ENCODE measurements at regions not wholly inside any gene's neighbourhood (a gene's known extent, or its start where the extent isn't known, plus 50 kb on each side); places are given as distances from the start of the nearest gene placed in this dataset.
"Not testable (repeated sequence)": the region's sequence is repeated elsewhere in the genome, so short reads cannot be mapped to it uniquely, and the experiment has no call there.

- WGBS, 2 donors (ENCODE audit: low coverage in 1 of 2), result 91 to 92% methylated on average over 1 of the region's 1 CpG
- no peaks in the 10 kb centered on the region for H3K27me3 ChIP-seq
- H3K27ac ChIP-seq, result no peak overlapping the region
- intact Hi-C loops (cut with DNase I; ENCODE audit: low total_unique reads) (no loop called here), in situ Hi-C loops (cut with MboI; ENCODE audit: low pct_ligation_motif_present in 1 of 4, low pct_unique_long_range_greater_than_20kb in 1 of 4, low sequenced_read_pairs in 3 of 4) (loop anchor here (25.0 kb wide), 3 partner anchors 346 to 954 kb away; no protein-coding TSS in a partner anchor)
- no peaks in the 10 kb centered on the region for H3K36me3 ChIP-seq
- H3K4me3 ChIP-seq, result no peak overlapping the region
- TF ChIP-seq EP300 (IDR thresholded peaks at IDR 0.05; ENCODE audit: low read depth) (no peak), CTCF (IDR thresholded peaks at IDR 0.05) (no peak), POLR2A (IDR thresholded peaks at IDR 0.05) (no peak), POLR2AphosphoS5 (IDR thresholded peaks at IDR 0.05) (no peak)
- no peak for DNase-seq
- no peaks in the 10 kb centered on the region for H3K4me1 ChIP-seq
- no peaks in the 10 kb centered on the region for H3K9me3 ChIP-seq
Observed at GRCh38 chr5:39933061-39933460, 508.3 kb upstream of the DAB2 start.

- WGBS, 2 donors (ENCODE audit: low coverage in 1 of 2), result 75 to 92% methylated on average over 6 of the region's 6 CpGs
- intact Hi-C loops (cut with DNase I; ENCODE audit: low total_unique reads) (no loop called here), in situ Hi-C loops (cut with MboI; ENCODE audit: low pct_ligation_motif_present in 1 of 4, low pct_unique_long_range_greater_than_20kb in 1 of 4, low sequenced_read_pairs in 3 of 4) (loop anchor here (25.0 kb wide), 3 partner anchors 341 to 959 kb away; no protein-coding TSS in a partner anchor)
- H3K27ac ChIP-seq, result no peak overlapping the region
- no peak for DNase-seq
- H3K9me3 ChIP-seq, result no peaks in the 10 kb centered on the region
- H3K4me3 ChIP-seq, result no peak overlapping the region
- no peaks in the 10 kb centered on the region for H3K4me1 ChIP-seq
- TF ChIP-seq POLR2AphosphoS5 (IDR thresholded peaks at IDR 0.05) (no peak), CTCF (IDR thresholded peaks at IDR 0.05) (no peak), POLR2A (IDR thresholded peaks at IDR 0.05) (no peak)
- H3K36me3 ChIP-seq, result no peaks in the 10 kb centered on the region
- no peaks in the 10 kb centered on the region for H3K27me3 ChIP-seq
Observed at GRCh38 chr5:39928709-39929108, 503.9 kb upstream of the DAB2 start.

- Histone ChIP-seq H3K4me3 (no peak overlapping the region), H3K36me3 (no peaks in the 10 kb centered on the region), H3K4me1 (no peaks in the 10 kb centered on the region), H3K27ac (no peak overlapping the region), H3K27me3 (no peaks in the 10 kb centered on the region), H3K9me3 (no peaks in the 10 kb centered on the region)
- in situ Hi-C loops (cut with MboI; ENCODE audit: low pct_ligation_motif_present in 1 of 4, low pct_unique_long_range_greater_than_20kb in 1 of 4, low sequenced_read_pairs in 3 of 4) (no loop called here), intact Hi-C loops (cut with DNase I; ENCODE audit: low total_unique reads) (no loop called here)
- TF ChIP-seq POLR2A (IDR thresholded peaks at IDR 0.05), result no peak
- TF ChIP-seq CTCF (IDR thresholded peaks at IDR 0.05), result no peak
- no peak for TF ChIP-seq POLR2AphosphoS5 (IDR thresholded peaks at IDR 0.05)
- no peak for TF ChIP-seq EP300 (IDR thresholded peaks at IDR 0.05; ENCODE audit: low read depth)
- 93 to 95% methylated on average over 1 of the region's 1 CpG for WGBS, 2 donors (ENCODE audit: low coverage in 1 of 2)
- no peak for DNase-seq
Observed at GRCh38 chr5:39919876-39920275, 495.1 kb upstream of the DAB2 start.

- H3K4me1 ChIP-seq, result no peaks in the 10 kb centered on the region
- TF ChIP-seq POLR2A (IDR thresholded peaks at IDR 0.05) (no peak), CTCF (IDR thresholded peaks at IDR 0.05) (no peak), EP300 (IDR thresholded peaks at IDR 0.05; ENCODE audit: low read depth) (no peak), POLR2AphosphoS5 (IDR thresholded peaks at IDR 0.05) (no peak)
Observed at GRCh38 chr5:39912906-39913305, 488.1 kb upstream of the DAB2 start.

GRCh38 chr5:39907267-39907951 lies 482.6 kb upstream of the DAB2 start:
- in situ Hi-C loops (cut with MboI; ENCODE audit: low pct_ligation_motif_present in 1 of 4, low pct_unique_long_range_greater_than_20kb in 1 of 4, low sequenced_read_pairs in 3 of 4); intact Hi-C loops (cut with DNase I; ENCODE audit: low total_unique reads): not testable (repeated sequence)

More at GRCh38 chr5:39912906-39913305, 488.1 kb upstream of the DAB2 start:
- in situ Hi-C loops (cut with MboI; ENCODE audit: low pct_ligation_motif_present in 1 of 4, low pct_unique_long_range_greater_than_20kb in 1 of 4, low sequenced_read_pairs in 3 of 4) (no loop called here), intact Hi-C loops (cut with DNase I; ENCODE audit: low total_unique reads) (no loop called here)
- no peak for DNase-seq
- H3K9me3 ChIP-seq, result no peaks in the 10 kb centered on the region
- no peak overlapping the region for H3K4me3 ChIP-seq
- H3K27ac ChIP-seq, result no peak overlapping the region
- no peaks in the 10 kb centered on the region for H3K27me3 ChIP-seq
- H3K36me3 ChIP-seq, result no peaks in the 10 kb centered on the region

More at GRCh38 chr5:39907267-39907951, 482.6 kb upstream of the DAB2 start:
- H3K4me1 ChIP-seq, H3K4me3 ChIP-seq, H3K36me3 ChIP-seq, H3K27me3 ChIP-seq, DNase-seq, H3K9me3 ChIP-seq, H3K27ac ChIP-seq: not testable (repeated sequence)
- 87 to 100% methylated on average over 1 to 19 of the region's 19 CpGs for WGBS, 2 donors (ENCODE audit: low coverage in 1 of 2)

Data from transverse colon (tissue), 4 donors.